PFSK-1 (cell line): ENCODE measurements at regions not wholly inside any gene's neighbourhood (a gene's known extent, or its start where the extent isn't known, plus 50 kb on each side); places are given as distances from the start of the nearest gene placed in this dataset.

Experiments
- POLR2AphosphoS5 ChIP-seq: IDR thresholded peaks from 2 replicates; pipeline ENCODE4 v1.6.1; 2012; ENCODE audit warnings: low read depth, mild to moderate bottlenecking, control low read depth, low read length, moderate library complexity
- SIN3A ChIP-seq: IDR thresholded peaks from 2 replicates; pipeline ENCODE4 v1.6.1; 2012; ENCODE audit warnings: mild to moderate bottlenecking, low read length, moderate library complexity, borderline replicate concordance; ENCODE audit not compliant: insufficient read depth

GRCh38 chr4:181225616-181226261, 1017.5 kb upstream of the TENM3 start:
- TF ChIP-seq POLR2AphosphoS5 (no peak), SIN3A (no peak)
